ENCODE measurements at regions not wholly inside any gene's neighbourhood (a gene's known extent, or its start where the extent isn't known, plus 50 kb on each side); places are given as distances from the start of the nearest gene placed in this dataset. TPM values are rescaled to one million over a fixed set of nuclear protein-coding genes. Genes with fewer than 3 reads are reported as not detected.
"Not testable (repeated sequence)": the region's sequence is repeated elsewhere in the genome, so short reads cannot be mapped to it uniquely, and the experiment has no call there.

DNA sequence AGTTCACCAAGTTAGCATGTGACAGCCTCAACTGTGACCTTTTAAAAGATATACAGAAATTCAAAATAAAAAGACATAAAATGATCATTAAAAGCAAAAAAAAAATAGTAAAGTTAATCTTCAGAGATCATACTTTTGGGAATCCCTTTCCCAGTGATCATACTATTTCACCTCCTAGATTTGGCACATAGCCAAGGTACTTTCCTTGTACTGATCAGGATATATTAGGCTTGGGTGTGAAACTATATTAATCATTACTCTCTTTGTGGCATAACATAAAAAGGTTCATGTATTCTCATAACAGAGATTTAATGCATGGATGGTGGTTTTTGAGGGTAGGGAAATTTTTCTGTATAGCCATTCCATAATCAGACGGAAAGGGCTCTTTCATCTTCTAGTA lies 109.6 kb upstream of the ZWINT start:
- H3K27ac Mint-ChIP-seq, result no peak overlapping the region
- peaks cover 5% of the 10 kb centered on the region for H3K27me3 Mint-ChIP-seq
- H3K9me3 Mint-ChIP-seq, result no peaks in the 10 kb centered on the region
- TF ChIP-seq, protein P1, sequence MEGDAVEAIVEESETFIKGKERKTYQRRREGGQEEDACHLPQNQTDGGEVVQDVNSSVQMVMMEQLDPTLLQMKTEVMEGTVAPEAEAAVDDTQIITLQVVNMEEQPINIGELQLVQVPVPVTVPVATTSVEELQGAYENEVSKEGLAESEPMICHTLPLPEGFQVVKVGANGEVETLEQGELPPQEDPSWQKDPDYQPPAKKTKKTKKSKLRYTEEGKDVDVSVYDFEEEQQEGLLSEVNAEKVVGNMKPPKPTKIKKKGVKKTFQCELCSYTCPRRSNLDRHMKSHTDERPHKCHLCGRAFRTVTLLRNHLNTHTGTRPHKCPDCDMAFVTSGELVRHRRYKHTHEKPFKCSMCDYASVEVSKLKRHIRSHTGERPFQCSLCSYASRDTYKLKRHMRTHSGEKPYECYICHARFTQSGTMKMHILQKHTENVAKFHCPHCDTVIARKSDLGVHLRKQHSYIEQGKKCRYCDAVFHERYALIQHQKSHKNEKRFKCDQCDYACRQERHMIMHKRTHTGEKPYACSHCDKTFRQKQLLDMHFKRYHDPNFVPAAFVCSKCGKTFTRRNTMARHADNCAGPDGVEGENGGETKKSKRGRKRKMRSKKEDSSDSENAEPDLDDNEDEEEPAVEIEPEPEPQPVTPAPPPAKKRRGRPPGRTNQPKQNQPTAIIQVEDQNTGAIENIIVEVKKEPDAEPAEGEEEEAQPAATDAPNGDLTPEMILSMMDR (conservative IDR thresholded peaks at IDR 0.05), result no peak
- H3K4me1 Mint-ChIP-seq (ENCODE audit: unreplicated experiment), result no peaks in the 10 kb centered on the region
- H3K4me3 Mint-ChIP-seq, result no peak overlapping the region
- no peaks in the 10 kb centered on the region for H3K36me3 Mint-ChIP-seq
- DNase-seq (ENCODE audit: extremely low spot score, unreplicated experiment), result no peak

DNA sequence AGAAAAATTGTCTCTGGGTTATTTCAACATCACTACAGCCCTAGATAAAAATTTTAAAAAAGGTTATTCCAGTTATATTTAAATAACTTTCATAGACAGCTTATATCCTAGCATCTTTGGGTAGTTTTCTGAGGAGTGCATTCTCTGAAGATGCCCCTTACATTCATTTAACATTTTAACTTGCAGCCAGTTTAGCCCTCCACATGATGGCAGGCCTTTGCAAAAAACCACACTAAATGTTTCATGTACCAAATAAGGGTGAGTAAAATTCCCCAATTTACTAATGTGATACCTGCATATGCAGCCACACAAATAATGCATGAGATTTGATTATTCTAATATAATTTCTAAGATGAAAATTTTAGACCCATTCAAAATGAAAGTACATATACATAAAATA lies 108.4 kb upstream of the ZWINT start:
- Mint-ChIP-seq H3K27me3 (peaks cover 5% of the 10 kb centered on the region), H3K27ac (no peak overlapping the region), H3K9me3 (no peaks in the 10 kb centered on the region), H3K4me1 (ENCODE audit: unreplicated experiment) (no peaks in the 10 kb centered on the region), H3K36me3 (no peaks in the 10 kb centered on the region), H3K4me3 (no peak overlapping the region)
- TF ChIP-seq, protein P1 (conservative IDR thresholded peaks at IDR 0.05), result no peak
- DNase-seq (ENCODE audit: extremely low spot score, unreplicated experiment), result no peak

DNA sequence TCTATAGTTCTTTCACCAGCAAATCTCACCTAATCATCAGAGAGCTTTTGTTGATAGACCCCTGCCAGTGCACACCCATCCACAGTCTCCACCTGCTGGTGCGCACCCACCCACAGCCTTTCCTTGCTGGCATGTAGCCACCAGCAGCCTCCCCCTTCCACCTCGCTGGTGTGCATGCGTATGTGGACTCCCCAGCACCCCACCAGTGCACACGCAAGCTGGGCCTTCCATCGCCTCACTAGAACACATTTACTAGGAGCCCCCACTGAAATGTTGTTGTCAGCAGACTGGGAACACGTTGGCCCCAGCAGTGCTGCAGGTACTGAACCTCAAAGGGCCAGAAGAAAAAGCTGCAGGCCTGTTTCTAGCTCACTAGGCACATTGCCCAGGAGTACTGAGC lies 104.9 kb upstream of the ZWINT start:
- H3K27me3 Mint-ChIP-seq, result peaks cover 5% of the 10 kb centered on the region
- H3K4me3 Mint-ChIP-seq, result no peak overlapping the region
- H3K4me1 Mint-ChIP-seq (ENCODE audit: unreplicated experiment), result no peaks in the 10 kb centered on the region
- no peak overlapping the region for H3K27ac Mint-ChIP-seq
- DNase-seq (ENCODE audit: extremely low spot score, unreplicated experiment), result no peak
- TF ChIP-seq, protein P1 (conservative IDR thresholded peaks at IDR 0.05), result no peak
- no peaks in the 10 kb centered on the region for H3K9me3 Mint-ChIP-seq
- H3K36me3 Mint-ChIP-seq, result no peaks in the 10 kb centered on the region

DNA sequence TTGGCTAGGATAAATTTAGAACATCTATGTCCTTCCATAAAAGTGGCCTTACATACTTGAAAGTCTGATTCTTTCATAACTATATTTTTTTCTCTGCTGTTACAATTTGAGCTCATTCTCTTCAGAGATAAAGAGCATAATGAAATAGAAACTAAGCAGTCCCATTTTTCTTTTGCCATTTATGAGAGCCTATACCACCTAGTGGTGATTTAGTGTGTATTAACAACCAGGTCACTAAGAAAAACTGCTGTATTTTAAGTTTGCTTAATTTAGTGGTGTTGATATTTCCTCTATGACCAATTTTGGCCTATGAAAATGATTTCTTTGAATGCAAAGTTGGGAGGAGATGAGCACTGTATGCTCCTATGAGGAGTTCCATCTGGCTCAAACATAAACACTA lies 88.7 kb upstream of the ZWINT start:
- Mint-ChIP-seq H3K36me3 (peaks cover 4% of the 10 kb centered on the region), H3K27me3 (no peaks in the 10 kb centered on the region), H3K27ac (no peak overlapping the region), H3K4me1 (ENCODE audit: unreplicated experiment) (no peaks in the 10 kb centered on the region), H3K9me3 (no peaks in the 10 kb centered on the region), H3K4me3 (no peak overlapping the region)
- no peak for DNase-seq (ENCODE audit: extremely low spot score, unreplicated experiment)
- TF ChIP-seq, protein P1 (conservative IDR thresholded peaks at IDR 0.05), result peak; percentile 47

DNA sequence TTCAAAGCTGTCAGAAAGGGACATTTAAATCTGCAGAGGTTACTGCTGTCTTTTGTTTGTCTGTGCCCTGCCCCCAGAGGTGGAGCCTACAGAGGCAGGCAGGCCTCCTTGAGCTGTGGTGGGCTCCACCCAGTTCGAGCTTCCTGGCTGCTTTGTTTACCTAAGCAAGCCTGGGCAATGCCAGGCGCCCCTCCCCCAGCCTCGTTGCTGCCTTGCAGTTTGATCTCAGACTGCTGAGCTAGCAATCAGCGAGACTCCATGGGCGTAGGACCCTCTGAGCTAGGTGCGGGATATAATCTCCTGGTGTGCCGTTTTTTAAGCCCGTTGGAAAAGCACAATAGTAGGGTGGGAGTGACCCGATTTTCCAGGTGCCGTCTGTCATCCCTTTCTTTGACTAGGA lies 86.6 kb upstream of the ZWINT start:
- H3K9me3 Mint-ChIP-seq; H3K36me3 Mint-ChIP-seq; H3K4me3 Mint-ChIP-seq; DNase-seq (ENCODE audit: extremely low spot score, unreplicated experiment); H3K4me1 Mint-ChIP-seq (ENCODE audit: unreplicated experiment); H3K27ac Mint-ChIP-seq; H3K27me3 Mint-ChIP-seq: not testable (repeated sequence)

DNA sequence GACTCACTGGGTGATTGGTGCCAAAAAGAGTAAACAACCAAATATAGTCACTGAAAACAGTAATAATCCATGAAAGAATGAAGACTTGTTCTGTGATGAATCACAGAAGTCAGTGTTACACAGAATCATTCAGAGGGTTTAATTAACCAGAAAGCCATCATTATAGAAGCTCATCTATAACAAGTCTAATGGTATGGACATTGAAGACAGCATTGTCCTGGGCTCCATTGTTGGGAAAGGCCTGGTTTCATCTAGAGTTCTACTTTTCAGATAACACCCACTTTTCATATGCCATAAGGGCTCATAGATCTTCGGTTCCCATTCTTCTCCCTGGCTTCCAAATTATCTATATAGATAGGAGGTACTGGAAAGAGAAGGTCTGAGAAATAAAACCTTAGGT lies 80.3 kb upstream of the ZWINT start:
- H3K9me3 Mint-ChIP-seq; H3K27ac Mint-ChIP-seq; H3K4me3 Mint-ChIP-seq; H3K36me3 Mint-ChIP-seq; DNase-seq (ENCODE audit: extremely low spot score, unreplicated experiment); H3K27me3 Mint-ChIP-seq; H3K4me1 Mint-ChIP-seq (ENCODE audit: unreplicated experiment): not testable (repeated sequence)

Small RNAs in the stretch of these regions (microRNA-seq; reads per million reads assigned to microRNA genes)
- gene MIR3924, result not detected
